Head of caudate nucleus (tissue), 42 donors: ENCODE measurements at regions not wholly inside any gene's neighbourhood (a gene's known extent, or its start where the extent isn't known, plus 50 kb on each side); places are given as distances from the start of the nearest gene placed in this dataset.

Experiments used
- DNase-seq, 42 donors: peaks; one replicate each; pipeline versions ENCODE4 v3.0.0 to v3.0.0-alpha.2; 2020 to 2021; ENCODE audit warnings: mixed read lengths in 7 of 42
- intact Hi-C: fragments of 100-400 bp; cut with DNase I; formaldehyde crosslinking; loops from one replicate; pipeline ENCODE4 v1.15.0; 2022

DNA sequence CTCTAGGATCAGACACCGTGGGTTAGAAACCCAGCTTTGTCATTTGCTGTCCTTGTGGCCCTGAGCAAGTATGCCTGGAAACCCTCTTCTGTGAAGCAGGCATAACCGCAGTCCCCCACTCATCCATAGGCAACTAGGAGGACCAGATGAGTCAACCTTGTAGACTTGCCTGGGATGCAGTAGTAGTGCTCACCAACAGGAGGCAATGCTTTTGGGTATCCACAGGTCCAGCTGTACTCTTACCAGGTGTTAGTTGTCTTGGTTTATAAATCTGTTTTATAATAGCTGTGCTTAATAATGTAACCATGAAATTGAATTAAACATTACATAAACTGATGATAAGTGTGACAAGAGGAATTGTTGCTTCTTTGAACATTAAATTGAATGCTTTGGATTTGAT, 389.3 kb downstream of the IL20RB start:
- intact Hi-C loops = no loop called here
- no peak for DNase-seq

DNA sequence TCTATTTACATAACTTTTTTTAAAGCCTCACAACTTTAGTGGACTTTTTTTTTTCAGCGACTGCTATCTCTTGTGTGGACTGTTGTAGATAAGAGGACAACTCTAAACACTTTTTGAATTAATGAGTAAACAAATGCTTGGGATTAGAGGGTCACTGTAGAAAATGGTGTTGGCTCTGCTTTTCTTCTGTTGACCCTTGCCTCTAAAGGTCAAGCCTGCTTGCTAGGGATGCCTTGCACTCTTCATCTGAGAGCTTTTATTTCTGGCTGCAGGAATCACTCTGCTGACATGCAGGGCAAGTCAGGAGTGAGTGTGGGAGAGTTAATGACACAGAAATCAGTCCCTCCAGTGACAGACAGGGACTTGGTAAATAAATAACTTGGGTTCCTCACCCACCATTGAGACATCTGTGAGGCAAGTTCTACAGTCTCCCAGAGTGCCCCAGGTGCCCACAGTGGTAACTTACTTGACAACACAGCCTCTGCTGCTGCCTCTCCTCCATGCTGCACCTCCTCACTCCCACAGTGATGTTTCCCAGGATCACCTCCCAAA, 390.1 kb downstream of the IL20RB start:
- intact Hi-C loops = no loop called here
- DNase-seq = no peak

DNA sequence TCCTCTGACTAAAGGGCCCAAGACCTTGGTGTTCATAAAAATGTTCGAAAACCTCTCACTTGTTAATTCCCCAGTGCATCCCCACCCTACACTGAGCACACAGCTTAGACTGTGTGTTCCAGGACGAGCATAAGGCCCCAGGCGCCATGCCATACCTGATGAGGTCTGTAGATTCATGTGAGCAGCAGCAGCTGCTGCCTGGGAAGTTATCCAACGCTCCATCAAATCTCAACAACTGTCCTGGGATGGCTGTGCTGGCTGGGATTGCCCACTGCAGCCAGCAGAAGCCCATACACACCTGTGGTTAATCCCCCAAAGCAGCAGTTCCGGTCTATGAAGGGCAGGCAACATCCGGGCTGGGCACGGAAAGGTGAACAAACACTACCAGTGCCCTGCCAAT, 391.2 kb downstream of the IL20RB start:
- DNase-seq = peak in 1 of 42 donors; percentile 2
- intact Hi-C loops = no loop called here

DNA sequence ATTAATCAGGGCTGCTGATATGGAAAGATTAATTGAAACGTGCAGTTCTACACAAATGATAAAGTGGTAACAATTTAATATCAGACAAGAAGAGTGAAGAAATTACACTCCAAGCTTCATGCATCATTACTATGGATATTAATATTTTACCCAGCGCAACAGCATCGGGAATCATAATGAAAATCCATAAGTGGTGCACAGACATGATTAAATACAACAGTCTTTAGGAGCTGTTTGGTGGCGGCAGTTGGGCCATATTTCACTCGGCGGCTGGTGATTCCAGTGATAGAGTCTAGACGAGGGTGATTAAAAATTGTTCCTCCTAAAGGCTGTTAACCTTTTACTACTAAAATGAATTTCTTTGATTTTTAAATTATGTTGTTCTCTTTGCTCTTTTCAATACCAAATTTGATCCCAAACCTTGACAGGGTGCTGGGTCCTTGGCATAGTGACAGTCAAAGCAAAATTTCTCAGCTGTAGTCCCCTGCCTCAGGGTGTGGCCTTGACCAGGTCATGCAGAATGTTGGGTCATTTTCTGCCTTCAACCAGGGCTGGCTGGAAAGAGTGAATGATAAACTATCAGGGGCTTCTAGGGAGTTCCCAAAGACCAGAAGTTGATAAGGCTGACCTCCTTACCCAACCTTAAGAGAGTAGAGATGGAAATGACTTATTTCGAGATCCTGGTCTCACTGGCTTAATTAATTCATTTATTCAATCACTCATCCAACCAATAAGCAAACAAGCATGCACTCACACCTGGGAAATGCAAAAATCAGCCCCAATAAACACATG, 392.0 kb downstream of the IL20RB start:
- no peak for DNase-seq
- intact Hi-C loops = no loop called here

DNA sequence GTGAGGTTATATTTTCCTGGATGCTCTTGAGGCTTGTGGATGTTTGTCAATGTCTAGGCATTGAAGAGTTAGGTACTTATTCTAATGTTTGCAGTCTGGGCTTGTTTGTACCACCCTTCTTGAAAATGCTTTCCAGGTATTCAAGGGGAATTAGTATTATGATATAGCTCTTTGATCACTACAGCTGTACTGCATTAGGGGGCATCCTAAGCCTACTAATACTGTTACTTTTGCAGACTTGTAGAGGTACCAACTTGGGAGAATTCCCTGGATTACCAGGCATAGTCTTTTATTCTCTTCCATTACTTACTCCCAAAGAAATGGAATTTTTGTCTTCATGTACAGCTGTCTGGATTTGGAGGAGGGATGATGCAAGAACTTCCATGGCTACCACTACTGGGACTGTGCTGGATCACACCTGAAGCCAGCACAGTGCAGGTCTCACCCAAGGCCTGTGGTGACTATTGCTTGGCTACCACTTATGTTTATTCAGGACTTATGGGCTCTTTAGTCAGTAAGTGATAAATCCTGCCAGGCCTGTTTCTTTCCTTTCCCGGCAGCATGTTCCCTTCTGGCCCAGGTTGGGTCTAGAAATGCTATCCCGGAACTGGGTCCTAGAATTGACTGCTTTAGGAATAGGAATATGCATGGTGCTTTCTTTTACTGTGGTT, 402.9 kb downstream of the IL20RB start:
- DNase-seq = no peak
- intact Hi-C loops = no loop called here

DNA sequence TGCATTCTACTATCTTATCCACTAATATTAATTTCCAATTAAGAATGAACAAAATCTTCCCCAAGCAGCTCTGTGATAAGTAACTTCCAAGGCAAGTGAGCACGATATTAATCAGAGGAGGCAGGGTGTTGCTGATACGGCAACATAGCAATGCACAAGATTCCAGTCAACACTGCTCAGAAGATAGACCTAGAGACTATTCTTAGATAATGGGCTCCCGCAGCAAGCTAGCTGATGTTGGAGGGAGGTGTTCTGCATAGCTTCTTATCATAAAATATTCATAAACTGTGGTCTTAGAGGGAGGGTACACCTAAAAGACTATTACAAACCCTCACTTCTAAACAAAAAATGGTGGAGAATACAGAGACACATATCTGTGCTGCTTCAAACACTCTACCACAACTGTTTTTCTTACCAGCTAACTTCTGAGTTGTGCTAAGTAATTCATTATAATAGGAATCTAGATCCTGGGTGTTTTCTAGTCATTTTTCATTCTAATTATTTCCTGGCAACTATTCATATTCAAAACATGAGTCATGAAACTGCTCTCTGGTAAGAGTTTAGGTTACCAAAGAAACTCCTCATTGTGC, 382.0 kb upstream of the SOX14 start:
- DNase-seq = no peak
- intact Hi-C loops = no loop called here

DNA sequence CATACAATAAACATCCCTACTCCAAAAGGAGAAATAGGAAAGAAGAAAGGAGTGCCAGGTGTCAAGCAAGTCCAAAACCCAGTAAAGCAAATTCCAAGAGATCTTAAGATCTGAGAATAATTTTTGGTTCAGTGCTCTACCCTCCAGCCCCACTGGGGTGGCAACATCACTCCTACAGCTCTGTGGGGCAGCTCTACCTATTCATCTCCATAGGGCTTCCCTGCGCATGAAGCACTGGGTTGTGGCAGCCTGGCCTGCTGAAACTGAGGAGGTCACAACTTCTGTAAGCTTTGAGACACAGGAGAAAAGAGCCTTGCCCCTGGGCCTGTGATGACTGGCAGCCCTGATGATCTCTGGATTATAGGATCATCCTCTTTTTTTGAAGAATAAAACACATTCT, 378.2 kb upstream of the SOX14 start:
- intact Hi-C loops = no loop called here
- no peak for DNase-seq

DNA sequence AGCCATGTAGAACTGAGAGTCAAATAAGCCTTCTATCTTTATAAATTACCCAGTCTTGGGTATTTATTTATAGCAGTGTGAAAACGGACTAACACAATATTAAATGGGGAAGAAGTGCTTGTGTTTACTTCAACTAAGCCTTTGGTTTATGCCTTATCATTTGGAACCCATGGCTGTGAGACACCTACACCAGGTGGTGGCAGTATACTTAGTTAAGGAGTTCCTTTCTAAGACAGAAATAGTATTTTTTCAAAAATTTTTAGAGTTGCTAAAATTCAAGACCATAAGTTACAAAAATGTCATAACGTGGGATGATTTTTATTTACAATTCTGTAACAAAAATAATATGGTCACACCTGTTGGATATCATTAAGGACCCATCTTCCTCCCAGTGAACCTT, 354.5 kb upstream of the SOX14 start:
- intact Hi-C loops = no loop called here
- DNase-seq = no peak

DNA sequence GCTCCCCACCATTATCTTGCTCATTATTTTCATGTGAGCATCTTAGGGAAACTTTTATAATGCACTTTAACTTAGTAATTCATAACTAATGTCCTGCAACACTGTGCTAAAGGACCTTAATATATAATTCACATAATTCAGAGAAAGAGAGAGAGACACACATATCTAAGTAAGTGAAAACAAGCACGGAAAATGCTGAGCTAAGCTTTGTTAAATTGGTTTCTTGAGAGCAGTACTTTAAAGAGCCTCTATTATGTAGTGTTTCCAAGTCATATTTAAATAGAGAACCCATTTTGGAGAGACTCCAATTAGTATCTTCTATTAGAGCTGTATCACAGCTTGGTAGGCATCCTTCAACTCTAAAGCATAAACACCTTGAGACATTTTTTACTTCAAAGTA, 354.1 kb upstream of the SOX14 start:
- intact Hi-C loops = no loop called here
- DNase-seq = no peak

DNA sequence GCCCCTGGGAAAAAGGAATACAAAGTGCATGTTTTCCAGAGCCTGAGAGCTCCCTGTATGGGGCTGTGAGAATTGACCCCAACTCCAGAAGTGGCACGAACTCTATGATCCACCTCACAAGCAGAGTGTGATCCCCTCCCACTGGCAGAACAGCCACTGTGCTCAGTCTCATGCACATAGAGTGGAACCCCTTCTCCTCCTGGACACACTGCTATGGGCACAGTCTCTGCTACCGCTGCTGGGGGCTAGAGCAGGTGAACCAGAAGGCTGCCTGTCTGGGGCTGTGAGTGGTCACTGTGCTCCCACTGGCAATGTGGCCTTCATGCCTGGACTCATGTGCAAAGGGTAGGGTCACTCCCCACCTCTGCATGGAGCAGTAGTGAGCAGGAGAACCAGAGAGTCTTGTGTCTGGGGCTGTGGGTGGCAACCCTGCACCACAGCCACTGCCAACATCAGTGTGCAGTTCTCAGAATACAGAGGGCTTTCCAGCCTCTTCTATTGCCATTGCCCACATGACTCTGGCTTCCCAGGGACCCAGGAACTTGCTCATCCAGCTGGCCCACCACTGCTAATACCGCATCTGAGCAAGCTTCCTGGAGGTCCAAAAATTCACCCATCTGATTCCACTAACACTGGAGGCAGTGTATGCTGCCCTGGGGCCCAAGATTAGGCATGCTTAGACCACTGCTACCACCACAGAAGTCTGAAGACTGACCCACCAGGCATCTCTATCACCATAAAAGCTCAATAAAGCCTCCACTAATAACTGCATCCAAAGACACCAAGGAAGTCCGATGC, 343.7 kb upstream of the SOX14 start:
- intact Hi-C loops = no loop called here
- DNase-seq = no peak

DNA sequence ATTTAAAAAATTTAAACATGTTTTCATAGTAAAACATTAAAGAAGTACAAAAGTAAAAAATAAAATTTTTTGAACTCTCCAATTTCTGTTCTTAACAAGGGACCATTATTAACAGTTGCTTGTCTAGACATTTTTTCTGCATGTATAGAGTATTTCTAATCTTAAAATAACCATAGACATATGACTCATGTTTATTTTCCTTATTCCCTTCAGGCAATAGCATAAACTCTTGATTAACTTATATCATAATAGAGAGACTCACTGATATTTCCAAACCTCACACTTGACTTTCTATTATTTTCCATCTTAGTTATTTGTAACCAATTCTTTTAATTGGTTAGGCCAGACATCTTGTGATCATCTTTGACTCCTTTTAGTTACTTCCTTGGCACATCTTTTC, 325.6 kb upstream of the SOX14 start:
- intact Hi-C loops = no loop called here
- no peak for DNase-seq

DNA sequence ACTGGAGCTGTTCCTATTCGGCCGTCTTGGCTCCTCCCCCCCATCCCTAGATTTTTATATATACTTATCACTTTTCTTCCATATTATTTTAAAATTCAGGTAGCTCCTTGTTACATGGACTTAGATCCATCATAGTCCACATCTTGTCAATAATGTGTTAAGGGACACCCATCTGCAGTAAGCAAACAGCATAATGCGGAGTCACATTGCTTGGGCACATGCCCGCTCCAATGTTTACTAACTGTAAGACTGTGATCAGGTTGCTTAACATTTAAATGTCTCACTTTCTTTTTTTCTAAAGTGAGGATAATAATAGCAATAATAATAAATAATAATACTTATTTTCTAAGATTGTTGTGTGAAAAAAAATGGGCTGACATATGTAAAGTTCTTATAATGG, 303.2 kb upstream of the SOX14 start:
- intact Hi-C loops = no loop called here

DNA sequence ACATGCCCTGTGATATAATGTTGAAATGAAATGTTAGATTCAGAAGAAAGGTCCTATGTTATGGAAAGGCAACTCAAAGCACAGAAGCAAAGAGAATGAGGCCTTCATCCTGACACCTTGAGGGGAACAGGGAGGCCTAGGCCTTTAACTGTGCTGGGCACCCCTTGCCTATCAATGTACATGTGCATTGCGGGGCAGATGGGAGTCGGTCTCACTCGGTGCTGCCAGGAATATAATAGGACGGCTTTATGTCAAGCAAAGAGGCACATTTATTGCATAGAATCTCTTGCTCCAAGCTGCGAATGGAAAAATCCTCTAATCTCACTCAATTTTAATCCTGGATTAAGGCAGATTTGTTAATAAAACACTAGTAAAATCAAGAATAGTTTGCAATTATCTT, 301.0 kb upstream of the SOX14 start:
- intact Hi-C loops = no loop called here
- no peak for DNase-seq

More for the DNA sequence above, 303.2 kb upstream of the SOX14 start:
- no peak for DNase-seq

DNA sequence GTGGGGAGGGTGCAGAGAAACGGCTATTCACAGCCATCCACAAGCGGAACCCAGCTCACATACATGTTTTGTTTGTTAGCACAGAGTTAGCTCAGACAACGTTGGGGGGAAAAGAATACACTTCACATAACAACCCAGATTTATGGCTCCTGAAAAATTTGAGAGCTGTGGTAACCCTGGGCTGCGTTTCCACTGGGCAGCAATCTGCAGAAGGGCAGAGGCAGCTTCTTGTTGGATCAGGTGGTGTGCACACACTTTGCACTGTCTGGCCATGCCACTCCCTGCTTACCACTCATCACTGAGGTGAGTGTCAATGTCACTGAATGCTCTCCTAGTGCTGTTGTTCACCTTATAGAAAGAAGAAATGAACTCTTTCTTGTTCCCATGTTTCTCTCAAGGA, 299.8 kb upstream of the SOX14 start:
- no peak for DNase-seq
- intact Hi-C loops = no loop called here

DNA sequence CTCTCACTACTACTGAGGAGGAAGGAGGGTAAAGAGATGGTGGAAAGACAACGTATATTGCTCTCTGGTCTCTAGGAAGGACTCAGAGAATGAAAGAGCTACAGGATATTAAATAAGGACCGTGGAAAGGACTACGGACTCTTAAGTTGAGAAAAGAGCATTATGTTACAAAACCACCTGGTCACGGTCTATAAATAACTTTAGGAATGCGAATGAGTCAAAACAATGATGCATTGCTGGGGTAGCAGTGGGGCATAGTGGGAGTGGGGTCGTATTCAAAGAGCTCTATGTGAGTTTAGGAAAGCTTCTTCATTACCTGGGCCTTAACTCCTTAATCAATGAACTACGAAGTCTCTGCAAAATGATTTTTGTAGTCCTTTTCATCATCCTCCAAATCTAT, 295.7 kb upstream of the SOX14 start:
- no peak for DNase-seq
- intact Hi-C loops = no loop called here

DNA sequence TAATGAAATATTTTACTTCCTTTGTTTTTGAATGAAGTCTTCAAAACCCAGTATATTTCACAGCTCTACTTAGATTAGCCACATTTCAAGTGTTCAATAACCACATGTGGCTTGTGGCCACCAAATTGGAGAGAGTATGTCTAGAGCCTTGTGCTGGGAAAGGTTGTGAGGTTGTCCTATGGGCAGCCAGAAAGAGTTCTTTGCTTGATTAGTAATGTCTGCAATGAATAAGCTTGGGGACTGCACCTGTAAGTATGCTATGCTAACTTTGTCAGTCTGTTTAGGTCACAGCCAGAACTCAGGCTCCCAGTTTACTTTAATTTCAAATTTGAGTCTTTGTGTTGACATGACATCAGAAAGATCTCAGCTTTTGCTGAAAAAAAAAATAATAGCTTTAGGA, 294.9 kb upstream of the SOX14 start:
- intact Hi-C loops = no loop called here

DNA sequence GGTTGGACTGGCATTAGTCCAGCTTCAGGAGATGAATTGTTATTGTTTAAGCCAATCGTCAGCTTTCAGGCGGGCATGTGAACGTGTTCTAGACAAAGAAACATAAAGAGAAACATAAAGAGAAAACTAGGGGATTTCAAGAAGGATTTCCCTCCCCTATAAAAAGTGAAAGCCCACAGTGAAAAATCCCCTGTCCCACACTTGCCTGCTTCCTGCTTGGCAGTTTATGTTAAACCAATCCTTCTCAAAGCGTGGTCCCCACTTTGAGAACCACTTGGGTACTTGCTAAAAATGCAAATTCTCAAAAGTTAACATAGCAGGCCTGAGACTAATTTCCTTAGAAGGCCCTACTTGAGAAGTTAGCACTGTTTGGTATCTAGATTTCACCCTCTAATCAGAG, 293.0 kb upstream of the SOX14 start:
- intact Hi-C loops = no loop called here
- no peak for DNase-seq

More for the DNA sequence above, 294.9 kb upstream of the SOX14 start:
- no peak for DNase-seq

DNA sequence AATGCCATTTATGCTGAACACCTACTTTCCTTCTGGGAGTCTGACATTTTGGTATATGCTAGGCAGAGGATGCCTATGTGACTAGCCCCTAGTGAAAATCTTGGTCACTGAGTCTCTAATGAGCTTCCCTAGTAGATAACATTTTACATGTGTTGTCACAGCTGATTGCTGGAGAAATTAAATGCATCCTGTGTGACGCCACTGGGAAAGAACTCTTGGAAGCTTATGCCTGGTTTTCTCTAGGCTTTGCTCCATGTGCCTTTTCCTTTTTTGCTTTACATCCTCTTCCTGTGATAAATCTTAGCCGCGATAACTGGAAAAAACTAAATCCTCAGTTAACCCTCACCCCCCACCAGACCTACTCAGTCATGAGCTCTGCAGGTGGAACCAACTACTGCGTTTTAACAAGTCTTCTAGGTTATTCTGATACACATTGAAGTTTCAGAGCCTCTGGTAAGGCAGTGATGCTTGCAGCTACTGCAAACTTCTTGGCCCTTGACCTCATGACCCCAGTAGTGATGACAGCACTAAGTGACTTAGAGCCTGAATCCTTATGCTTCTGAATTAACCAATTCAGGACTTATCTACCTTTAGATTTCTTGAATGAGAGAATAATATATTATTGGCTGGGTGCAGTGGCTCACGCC, 292.4 kb upstream of the SOX14 start:
- no peak for DNase-seq
- intact Hi-C loops = no loop called here

DNA sequence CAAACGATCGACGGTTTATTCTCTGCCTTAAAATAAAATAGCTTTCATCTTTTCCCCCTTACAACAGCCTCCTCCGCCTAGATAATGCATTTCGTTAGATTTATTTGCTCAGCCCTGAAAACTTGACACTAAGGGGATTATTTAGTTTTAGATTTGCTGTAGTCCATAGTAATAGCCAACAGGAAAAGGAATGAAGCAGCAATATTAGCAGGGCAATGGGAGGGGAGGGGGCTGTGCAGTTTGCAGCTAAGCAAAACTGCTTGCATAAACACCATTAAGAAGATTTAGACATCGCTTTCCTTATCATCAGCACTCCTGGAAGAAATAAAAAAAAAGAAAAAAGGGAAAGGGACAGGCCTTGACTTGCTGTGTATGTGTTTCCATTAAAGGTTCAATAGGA, 286.5 kb upstream of the SOX14 start:
- intact Hi-C loops = no loop called here
- no peak for DNase-seq
